ENCODE measurements at regions not wholly inside any gene's neighbourhood (a gene's known extent, or its start where the extent isn't known, plus 50 kb on each side); places are given as distances from the start of the nearest gene placed in this dataset.

GRCh38 chr13:34822650-34823049 lies 119.4 kb upstream of the NBEA start:
- TF ChIP-seq, protein P1, sequence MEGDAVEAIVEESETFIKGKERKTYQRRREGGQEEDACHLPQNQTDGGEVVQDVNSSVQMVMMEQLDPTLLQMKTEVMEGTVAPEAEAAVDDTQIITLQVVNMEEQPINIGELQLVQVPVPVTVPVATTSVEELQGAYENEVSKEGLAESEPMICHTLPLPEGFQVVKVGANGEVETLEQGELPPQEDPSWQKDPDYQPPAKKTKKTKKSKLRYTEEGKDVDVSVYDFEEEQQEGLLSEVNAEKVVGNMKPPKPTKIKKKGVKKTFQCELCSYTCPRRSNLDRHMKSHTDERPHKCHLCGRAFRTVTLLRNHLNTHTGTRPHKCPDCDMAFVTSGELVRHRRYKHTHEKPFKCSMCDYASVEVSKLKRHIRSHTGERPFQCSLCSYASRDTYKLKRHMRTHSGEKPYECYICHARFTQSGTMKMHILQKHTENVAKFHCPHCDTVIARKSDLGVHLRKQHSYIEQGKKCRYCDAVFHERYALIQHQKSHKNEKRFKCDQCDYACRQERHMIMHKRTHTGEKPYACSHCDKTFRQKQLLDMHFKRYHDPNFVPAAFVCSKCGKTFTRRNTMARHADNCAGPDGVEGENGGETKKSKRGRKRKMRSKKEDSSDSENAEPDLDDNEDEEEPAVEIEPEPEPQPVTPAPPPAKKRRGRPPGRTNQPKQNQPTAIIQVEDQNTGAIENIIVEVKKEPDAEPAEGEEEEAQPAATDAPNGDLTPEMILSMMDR (IDR thresholded peaks at IDR 0.05; ENCODE audit: extremely low read depth in 1 of 2, insufficient read depth in 1 of 2, low read depth in 1 of 2, low read length in 2 of 2): no peak
- no peak for TF ChIP-seq POLR2A (IDR thresholded peaks at IDR 0.05; ENCODE audit: low read depth, low read length)
- no peak for TF ChIP-seq JUN (IDR thresholded peaks at IDR 0.05; ENCODE audit: borderline replicate concordance, insufficient read depth, insufficient read length, low read depth)
- no peak for TF ChIP-seq EZH2 (IDR thresholded peaks at IDR 0.05; ENCODE audit: borderline replicate concordance, low read depth, low read length, severe bottlenecking)
- TF ChIP-seq, protein P2, sequence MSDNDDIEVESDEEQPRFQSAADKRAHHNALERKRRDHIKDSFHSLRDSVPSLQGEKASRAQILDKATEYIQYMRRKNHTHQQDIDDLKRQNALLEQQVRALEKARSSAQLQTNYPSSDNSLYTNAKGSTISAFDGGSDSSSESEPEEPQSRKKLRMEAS (IDR thresholded peaks at IDR 0.05; ENCODE audit: insufficient read depth, insufficient read length): no peak
- no peak for TF ChIP-seq POLR2AphosphoS5 (IDR thresholded peaks at IDR 0.05; ENCODE audit: insufficient read depth, low read depth, low read length)
- TF ChIP-seq FOS (IDR thresholded peaks at IDR 0.05; ENCODE audit: borderline replicate concordance, insufficient read depth, low read length): no peak
